SK-N-SH (cell line): ENCODE measurements at regions not wholly inside any gene's neighbourhood (a gene's known extent, or its start where the extent isn't known, plus 50 kb on each side); places are given as distances from the start of the nearest gene placed in this dataset.

Experiments
- CTCF ChIA-PET: fragments of 300-600, 350-600 bp; formaldehyde crosslinking; extraction: SDS; loops from one replicate; lab custom pipeline; 2021; lab: Yijun Ruan, JAX
- POLR2A ChIA-PET: fragments of 350-600 bp; sonication (Branson Sonifier 250); formaldehyde crosslinking; extraction: SDS; loops from one replicate; lab custom pipeline; 2020; ENCODE audit warnings: antibody characterized with exemption, inconsistent platforms; lab: Yijun Ruan, JAX
- DNase-seq: peaks from one replicate; pipeline ENCODE4 v3.0.0; 2012
- H2AFZ ChIP-seq: fragments of 200-600 bp; sonication (generic); 2 replicates; pipeline ENCODE4 v1.8.1; 2016; ENCODE audit warnings: antibody characterized with exemption, mild to moderate bottlenecking, low read depth
- H3F3A ChIP-seq: fragments of 200-600 bp; sonication (generic); replicated peaks from 2 replicates; pipeline ENCODE3; 2016; ENCODE audit warnings: antibody characterized with exemption, mild to moderate bottlenecking; ENCODE audit not compliant: insufficient read depth
- H3K27ac ChIP-seq, 2 experiments: fragments of 200-500 bp in 1 of 2; fragments of 200-600 bp in 1 of 2; sonication (Bioruptor generic) in 1 of 2; sonication (generic), shearing (Covaris generic) in 1 of 2; 2 replicates each; pipeline versions ENCODE4 v1.5.1 to v1.6.1; 2014 to 2016; ENCODE audit warnings: low read depth in 2 of 2, inconsistent platforms in 1 of 2, low read length in 1 of 2, mild to moderate bottlenecking in 1 of 2, mixed read lengths in 1 of 2
- H3K27me3 ChIP-seq: fragments of 200-600 bp; sonication (generic), shearing (Covaris generic); 2 replicates; pipeline ENCODE4 v1.6.1; 2016; ENCODE audit warnings: mixed run types; ENCODE audit not compliant: insufficient read depth
- H3K36me3 ChIP-seq, 2 experiments: fragments of 200-500 bp in 1 of 2; fragments of 200-600 bp in 1 of 2; sonication (Bioruptor generic) in 1 of 2; sonication (generic) in 1 of 2; replicated peaks in 1 of 2; 2 replicates each; pipeline versions ENCODE3 to v1.5.1; 2014 to 2016; ENCODE audit warnings: low read length in 1 of 2, mild to moderate bottlenecking in 1 of 2; ENCODE audit not compliant: insufficient read depth in 2 of 2, control insufficient read depth in 1 of 2
- H3K4me1 ChIP-seq, 2 experiments: fragments of 200-500 bp in 1 of 2; fragments of 200-600 bp in 1 of 2; sonication (Bioruptor generic) in 1 of 2; sonication (generic), shearing (Covaris generic) in 1 of 2; 2 replicates each; pipeline versions ENCODE4 v1.5.1 to v1.6.1; 2014 to 2016; ENCODE audit warnings: low read depth in 1 of 2, low read length in 1 of 2, mixed run types in 1 of 2; ENCODE audit not compliant: insufficient read depth in 2 of 2, control insufficient read depth in 1 of 2
- H3K4me2 ChIP-seq: fragments of 200-600 bp; sonication (generic), shearing (Covaris generic); 2 replicates; pipeline ENCODE4 v1.6.1; 2017; ENCODE audit warnings: mixed run types
- H3K4me3 ChIP-seq, 2 experiments: fragments of 200-500 bp in 1 of 2; fragments of 200-600 bp in 1 of 2; sonication (Bioruptor generic) in 1 of 2; sonication (generic), shearing (Covaris generic) in 1 of 2; 2 replicates each; pipeline versions ENCODE4 v1.5.1 to v1.8.1; 2014 to 2016; ENCODE audit warnings: low read depth in 2 of 2, inconsistent platforms in 1 of 2, low read length in 1 of 2, mild to moderate bottlenecking in 1 of 2, mixed read lengths in 1 of 2, moderate library complexity in 1 of 2
- H3K79me2 ChIP-seq: fragments of 200-600 bp; sonication (generic); 2 replicates; pipeline ENCODE4 v1.8.1; 2017; ENCODE audit warnings: mild to moderate bottlenecking; ENCODE audit not compliant: insufficient read depth
- H3K9ac ChIP-seq: fragments of 200-600 bp; sonication (generic); 2 replicates; pipeline ENCODE4 v1.6.1; 2017; ENCODE audit warnings: mixed run types
- H3K9me2 ChIP-seq: fragments of 200-600 bp; sonication (generic); 2 replicates; pipeline ENCODE4 v1.6.1; 2017; ENCODE audit warnings: mixed run types
- H3K9me3 ChIP-seq: fragments of 200-600 bp; sonication (generic); 2 replicates; pipeline ENCODE4 v1.6.1; 2017; ENCODE audit warnings: mixed run types, mild to moderate bottlenecking, moderate library complexity
- H4K20me1 ChIP-seq: fragments of 200-600 bp; sonication (generic); 2 replicates; pipeline ENCODE4 v1.6.1; 2017; ENCODE audit warnings: mild to moderate bottlenecking, mixed run types; ENCODE audit not compliant: insufficient read depth
- CHD2 ChIP-seq: fragments of 150-350 bp; IDR thresholded peaks from 2 replicates; pipeline ENCODE4 v1.6.1; 2018; ENCODE audit warnings: low read length; ENCODE audit not compliant: partially characterized antibody
- EP300 ChIP-seq, 2 experiments: IDR thresholded peaks; 2 replicates each; pipeline versions ENCODE4 v1.4.0 to v1.6.1; 2012; ENCODE audit warnings: borderline replicate concordance in 1 of 2, low read depth in 1 of 2, low read length in 1 of 2
- EZH2phosphoT487 ChIP-seq: fragments of 200-600 bp; sonication (generic); IDR thresholded peaks from 2 replicates; pipeline ENCODE4 v1.6.1; 2017; ENCODE audit warnings: low read depth, mixed run types, mild to moderate bottlenecking, antibody characterized with exemption, moderate library complexity, borderline replicate concordance
- FOSL2 ChIP-seq: IDR thresholded peaks from 2 replicates; pipeline ENCODE4 v1.4.0; 2012; ENCODE audit warnings: low read depth, mild to moderate bottlenecking, moderate library complexity, borderline replicate concordance
- FOXJ3 ChIP-seq: sonication (generic); formaldehyde crosslinking; IDR thresholded peaks from 2 replicates; pipeline ENCODE4 v1.5.1; 2020; ENCODE audit warnings: mild to moderate bottlenecking, missing genetic modification reagents
- FOXM1 ChIP-seq: IDR thresholded peaks from 2 replicates; pipeline ENCODE4 v1.4.0; 2012; ENCODE audit warnings: low read depth, mild to moderate bottlenecking
- GATA2 ChIP-seq: sonication (generic); formaldehyde crosslinking; IDR thresholded peaks from 2 replicates; pipeline ENCODE4 v1.5.0; 2020; ENCODE audit warnings: mild to moderate bottlenecking, missing genetic modification reagents
- IRF3 ChIP-seq: fragments of 150-350 bp; IDR thresholded peaks from 2 replicates; pipeline ENCODE4 v1.6.1; 2016; ENCODE audit warnings: mild to moderate bottlenecking, low read depth, low read length
- JUND ChIP-seq: IDR thresholded peaks from 2 replicates; pipeline ENCODE4 v1.4.0; 2012
- MEF2A ChIP-seq: IDR thresholded peaks from 2 replicates; pipeline ENCODE4 v1.4.0; 2012; ENCODE audit warnings: low read depth, borderline replicate concordance
- MXI1 ChIP-seq: IDR thresholded peaks from 2 replicates; pipeline ENCODE4 v1.6.1; 2012; ENCODE audit warnings: mild to moderate bottlenecking, low read depth, low read length, improper control_type of control experiment
- NFIC ChIP-seq: IDR thresholded peaks from 2 replicates; pipeline ENCODE4 v1.4.0; 2012; ENCODE audit warnings: borderline replicate concordance
- NRF1 ChIP-seq: IDR thresholded peaks from 2 replicates; pipeline ENCODE4 v1.6.1; 2012; ENCODE audit warnings: low read depth, mild to moderate bottlenecking, low read length
- RCOR1 ChIP-seq: fragments of 150-350 bp; IDR thresholded peaks from 2 replicates; pipeline ENCODE4 v1.6.1; 2017; ENCODE audit warnings: antibody characterized with exemption, low read length
- RXRA ChIP-seq: IDR thresholded peaks from 2 replicates; pipeline ENCODE4 v1.4.0; 2012; ENCODE audit warnings: low read depth, mild to moderate bottlenecking, borderline replicate concordance
- SIN3A ChIP-seq: IDR thresholded peaks from 2 replicates; pipeline ENCODE4 v1.6.1; 2012; ENCODE audit warnings: low read depth, mild to moderate bottlenecking, low read length, moderate library complexity, borderline replicate concordance
- SMC3 ChIP-seq: IDR thresholded peaks from 2 replicates; pipeline ENCODE4 v1.6.1; 2012; ENCODE audit warnings: low read depth, low read length, improper control_type of control experiment
- USF1 ChIP-seq: IDR thresholded peaks from 2 replicates; pipeline ENCODE4 v1.4.0; 2012; ENCODE audit warnings: low read depth, borderline replicate concordance
- WGBS: methylation state at CpG from one replicate; pipeline ENCODE4 v1.1.6; 2017; ENCODE audit warnings: low lambda C conversion rate; 5-methylcytosine and 5-hydroxymethylcytosine counted together
- TF ChIP-seq, protein P1 (sequence below): IDR thresholded peaks from 2 replicates; pipeline ENCODE4 v1.6.1; 2012; ENCODE audit warnings: mild to moderate bottlenecking, low read depth, low read length, moderate library complexity

GRCh38 chr4:176583278-176583677 is 209.4 kb downstream of the VEGFC start:
- CTCF ChIA-PET, result no interaction called here

DNA sequence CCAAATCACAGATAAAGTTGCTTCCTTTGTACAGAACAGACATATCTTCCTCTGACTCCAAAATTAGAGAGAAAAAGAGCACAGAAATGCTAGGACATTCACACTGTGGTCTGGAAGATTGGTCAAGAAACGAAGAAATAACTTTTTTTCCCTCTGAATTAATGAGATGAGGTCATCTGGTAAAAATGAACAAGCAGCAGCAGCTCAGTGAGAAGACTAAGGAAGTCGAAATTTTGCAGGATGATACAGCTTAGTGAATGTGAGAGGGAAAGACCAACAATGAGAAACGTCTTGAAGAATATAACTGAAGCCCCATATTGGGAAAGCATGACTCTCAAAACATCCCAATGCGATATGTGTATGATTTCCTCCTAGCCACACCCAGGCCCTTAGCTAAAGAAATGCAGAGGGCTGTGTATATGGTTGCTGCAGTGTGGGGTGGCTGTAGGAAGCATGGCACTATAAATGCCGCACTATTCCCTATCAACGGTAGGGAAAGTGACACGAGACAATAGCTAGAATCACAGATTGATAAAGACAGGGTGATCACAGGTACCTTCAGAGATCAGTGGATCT is 208.6 kb downstream of the VEGFC start:
- H3K36me3 ChIP-seq, result no peaks in the 10 kb centered on the region
- no peaks in the 10 kb centered on the region for H3K9me2 ChIP-seq
- no peak overlapping the region for H3K4me3 ChIP-seq
- H2AFZ ChIP-seq, result 0 out of 2 replicates have a peak overlapping the region, but pooled peaks have one; percentile 18
- no peaks in the 10 kb centered on the region for H3K4me1 ChIP-seq
- H3K4me2 ChIP-seq, result no peak overlapping the region
- no peaks in the 10 kb centered on the region for H4K20me1 ChIP-seq
- POLR2A ChIA-PET, result no interaction called here
- H3K27ac ChIP-seq, result no peak overlapping the region
- CTCF ChIA-PET, result no interaction called here
- H3K27me3 ChIP-seq, result peaks cover 5% of the 10 kb centered on the region; the same call in 1 of the 2 replicates
- no peaks in the 10 kb centered on the region for H3K79me2 ChIP-seq
- no peaks in the 10 kb centered on the region for H3K9me3 ChIP-seq
- H3F3A ChIP-seq, result no peaks in the 10 kb centered on the region
- WGBS, result 7% methylated on average over 7 of the region's 7 CpGs
- DNase-seq, result no peak
- no peak overlapping the region for H3K9ac ChIP-seq
- TF ChIP-seq FOXM1, result no peak
- no peak for TF ChIP-seq FOXJ3 (CRISPR knock-in tag)
- TF ChIP-seq EP300 (IDR thresholded peaks at IDR 0.05; ENCODE audit: borderline replicate concordance in 1 of 2, low read depth in 1 of 2, low read length in 1 of 2), result no peak
- TF ChIP-seq SIN3A, result no peak
- TF ChIP-seq FOSL2, result no peak
- TF ChIP-seq IRF3, result no peak
- no peak for TF ChIP-seq MEF2A
- no peak for TF ChIP-seq MXI1
- no peak for TF ChIP-seq USF1

More at GRCh38 chr4:176583278-176583677, 209.4 kb downstream of the VEGFC start:
- POLR2A ChIA-PET, result no interaction called here
- no peaks in the 10 kb centered on the region for H3K4me1 ChIP-seq
- no peaks in the 10 kb centered on the region for H3K79me2 ChIP-seq
- DNase-seq, result no peak
- no peaks in the 10 kb centered on the region for H3K9me3 ChIP-seq
- H3K36me3 ChIP-seq, result no peaks in the 10 kb centered on the region
- H3F3A ChIP-seq, result no peaks in the 10 kb centered on the region
- no peaks in the 10 kb centered on the region for H4K20me1 ChIP-seq
- H2AFZ ChIP-seq, result no peak overlapping the region
- H3K4me3 ChIP-seq, result no peak overlapping the region
- H3K27me3 ChIP-seq, result peaks cover 5% of the 10 kb centered on the region; the same call in 1 of the 2 replicates
- no peak overlapping the region for H3K4me2 ChIP-seq
- H3K9me2 ChIP-seq, result no peaks in the 10 kb centered on the region
- no peak overlapping the region for H3K9ac ChIP-seq
- 21% methylated on average over 5 of the region's 5 CpGs for WGBS
- no peak for TF ChIP-seq MXI1
- TF ChIP-seq NFIC, result no peak
- no peak for TF ChIP-seq SMC3
- TF ChIP-seq JUND, result no peak
- TF ChIP-seq, protein P1, sequence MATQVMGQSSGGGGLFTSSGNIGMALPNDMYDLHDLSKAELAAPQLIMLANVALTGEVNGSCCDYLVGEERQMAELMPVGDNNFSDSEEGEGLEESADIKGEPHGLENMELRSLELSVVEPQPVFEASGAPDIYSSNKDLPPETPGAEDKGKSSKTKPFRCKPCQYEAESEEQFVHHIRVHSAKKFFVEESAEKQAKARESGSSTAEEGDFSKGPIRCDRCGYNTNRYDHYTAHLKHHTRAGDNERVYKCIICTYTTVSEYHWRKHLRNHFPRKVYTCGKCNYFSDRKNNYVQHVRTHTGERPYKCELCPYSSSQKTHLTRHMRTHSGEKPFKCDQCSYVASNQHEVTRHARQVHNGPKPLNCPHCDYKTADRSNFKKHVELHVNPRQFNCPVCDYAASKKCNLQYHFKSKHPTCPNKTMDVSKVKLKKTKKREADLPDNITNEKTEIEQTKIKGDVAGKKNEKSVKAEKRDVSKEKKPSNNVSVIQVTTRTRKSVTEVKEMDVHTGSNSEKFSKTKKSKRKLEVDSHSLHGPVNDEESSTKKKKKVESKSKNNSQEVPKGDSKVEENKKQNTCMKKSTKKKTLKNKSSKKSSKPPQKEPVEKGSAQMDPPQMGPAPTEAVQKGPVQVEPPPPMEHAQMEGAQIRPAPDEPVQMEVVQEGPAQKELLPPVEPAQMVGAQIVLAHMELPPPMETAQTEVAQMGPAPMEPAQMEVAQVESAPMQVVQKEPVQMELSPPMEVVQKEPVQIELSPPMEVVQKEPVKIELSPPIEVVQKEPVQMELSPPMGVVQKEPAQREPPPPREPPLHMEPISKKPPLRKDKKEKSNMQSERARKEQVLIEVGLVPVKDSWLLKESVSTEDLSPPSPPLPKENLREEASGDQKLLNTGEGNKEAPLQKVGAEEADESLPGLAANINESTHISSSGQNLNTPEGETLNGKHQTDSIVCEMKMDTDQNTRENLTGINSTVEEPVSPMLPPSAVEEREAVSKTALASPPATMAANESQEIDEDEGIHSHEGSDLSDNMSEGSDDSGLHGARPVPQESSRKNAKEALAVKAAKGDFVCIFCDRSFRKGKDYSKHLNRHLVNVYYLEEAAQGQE, result no peak
- no peak for TF ChIP-seq SIN3A
- TF ChIP-seq EZH2phosphoT487, result no peak
- TF ChIP-seq GATA2 (CRISPR knock-in tag), result no peak
- no peak for TF ChIP-seq RCOR1
- no peak for TF ChIP-seq CHD2
- TF ChIP-seq RXRA, result no peak
- no peak for TF ChIP-seq EP300 (IDR thresholded peaks at IDR 0.05; ENCODE audit: borderline replicate concordance in 1 of 2, low read depth in 1 of 2, low read length in 1 of 2)
- no peak for TF ChIP-seq NRF1
- no peak for TF ChIP-seq IRF3
- no peak overlapping the region for H3K27ac ChIP-seq
